ENCODE measurements at regions not wholly inside any gene's neighbourhood (a gene's known extent, or its start where the extent isn't known, plus 50 kb on each side); places are given as distances from the start of the nearest gene placed in this dataset.
A peak's percentile ranks its signal among the peaks of the same experiment; 100 is the strongest.

- no peak overlapping the region for H3K9ac ChIP-seq (ENCODE audit: insufficient read depth, low read length)
- H2AFZ ChIP-seq (ENCODE audit: low read length), result no peak overlapping the region
- no peak overlapping the region for H3K27ac ChIP-seq (ENCODE audit: insufficient read depth, low read length)
Measured at GRCh38 chr15:60128710-60129109, 124.6 kb downstream of the FOXB1 start.

DNA sequence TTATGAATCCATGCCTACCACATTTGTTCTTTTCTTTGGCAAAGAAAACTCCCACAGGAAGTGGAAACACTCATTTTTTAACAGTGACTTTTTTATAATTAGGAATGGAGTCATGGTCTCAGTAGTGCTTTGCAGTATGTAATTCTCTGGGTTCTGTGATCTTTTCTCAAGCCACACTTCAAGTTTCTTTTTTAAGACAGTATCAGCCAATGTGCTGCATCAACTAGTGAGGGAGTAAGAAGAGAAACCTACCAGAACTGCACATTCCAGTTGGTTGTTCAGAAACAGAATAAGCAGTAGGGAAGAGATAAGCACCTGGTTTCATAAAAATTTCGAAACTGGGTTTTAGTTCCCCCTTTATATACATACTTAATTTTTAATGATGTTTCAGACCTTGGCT, 126.3 kb downstream of the FOXB1 start:
- Histone ChIP-seq H3K4me1 (ENCODE audit: control insufficient read depth, extremely low read depth, insufficient read depth, low read length) (no peaks in the 10 kb centered on the region), H3K4me3 (replicated peaks in 1 of 4; ENCODE audit: control extremely low read depth in 1 of 4, insufficient read depth in 1 of 4, low read depth in 3 of 4, low read length in 4 of 4) (no peak overlapping the region), H3K36me3 (ENCODE audit: control insufficient read depth, insufficient read depth, low read length) (no peaks in the 10 kb centered on the region), H3K9ac (ENCODE audit: insufficient read depth, low read length) (no peak overlapping the region), H3K9me3 (ENCODE audit: control insufficient read depth, insufficient read depth, low read depth, low read length) (no peaks in the 10 kb centered on the region), H2AFZ (ENCODE audit: low read length) (no peak overlapping the region), H3K4me2 (ENCODE audit: extremely low read depth, insufficient read depth, low read length) (no peak overlapping the region), H3K27ac (ENCODE audit: insufficient read depth, low read length) (no peak overlapping the region), H3K79me2 (ENCODE audit: control insufficient read depth, insufficient read depth, low read length) (no peaks in the 10 kb centered on the region), H4K20me1 (ENCODE audit: control insufficient read depth, extremely low read depth, insufficient read depth, low read length) (no peaks in the 10 kb centered on the region), H3K27me3 (ENCODE audit: control insufficient read depth, insufficient read depth, low read length) (peaks cover 6% of the 10 kb centered on the region)
- no peak for TF ChIP-seq EZH2 (IDR thresholded peaks at IDR 0.05; ENCODE audit: low read length, missing control alignments)
- TF ChIP-seq, protein P1, sequence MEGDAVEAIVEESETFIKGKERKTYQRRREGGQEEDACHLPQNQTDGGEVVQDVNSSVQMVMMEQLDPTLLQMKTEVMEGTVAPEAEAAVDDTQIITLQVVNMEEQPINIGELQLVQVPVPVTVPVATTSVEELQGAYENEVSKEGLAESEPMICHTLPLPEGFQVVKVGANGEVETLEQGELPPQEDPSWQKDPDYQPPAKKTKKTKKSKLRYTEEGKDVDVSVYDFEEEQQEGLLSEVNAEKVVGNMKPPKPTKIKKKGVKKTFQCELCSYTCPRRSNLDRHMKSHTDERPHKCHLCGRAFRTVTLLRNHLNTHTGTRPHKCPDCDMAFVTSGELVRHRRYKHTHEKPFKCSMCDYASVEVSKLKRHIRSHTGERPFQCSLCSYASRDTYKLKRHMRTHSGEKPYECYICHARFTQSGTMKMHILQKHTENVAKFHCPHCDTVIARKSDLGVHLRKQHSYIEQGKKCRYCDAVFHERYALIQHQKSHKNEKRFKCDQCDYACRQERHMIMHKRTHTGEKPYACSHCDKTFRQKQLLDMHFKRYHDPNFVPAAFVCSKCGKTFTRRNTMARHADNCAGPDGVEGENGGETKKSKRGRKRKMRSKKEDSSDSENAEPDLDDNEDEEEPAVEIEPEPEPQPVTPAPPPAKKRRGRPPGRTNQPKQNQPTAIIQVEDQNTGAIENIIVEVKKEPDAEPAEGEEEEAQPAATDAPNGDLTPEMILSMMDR (conservative IDR thresholded peaks at IDR 0.05 in 1 of 2, IDR thresholded peaks at IDR 0.05 in 1 of 2; ENCODE audit: low read depth in 1 of 2, low read length in 2 of 2), result no peak
- DNase-seq (ENCODE audit: low read depth in 2 of 2), result peak in 1 of 2 donors; percentile 35

More at GRCh38 chr15:60128710-60129109, 124.6 kb downstream of the FOXB1 start:
- Histone ChIP-seq H3K4me1 (ENCODE audit: control insufficient read depth, extremely low read depth, insufficient read depth, low read length) (no peaks in the 10 kb centered on the region), H4K20me1 (ENCODE audit: control insufficient read depth, extremely low read depth, insufficient read depth, low read length) (no peaks in the 10 kb centered on the region), H3K9me3 (ENCODE audit: control insufficient read depth, insufficient read depth, low read depth, low read length) (no peaks in the 10 kb centered on the region), H3K36me3 (ENCODE audit: control insufficient read depth, insufficient read depth, low read length) (no peaks in the 10 kb centered on the region), H3K4me2 (ENCODE audit: extremely low read depth, insufficient read depth, low read length) (no peak overlapping the region), H3K4me3 (replicated peaks in 1 of 4; ENCODE audit: control extremely low read depth in 1 of 4, insufficient read depth in 1 of 4, low read depth in 3 of 4, low read length in 4 of 4) (no peak overlapping the region), H3K79me2 (ENCODE audit: control insufficient read depth, insufficient read depth, low read length) (no peaks in the 10 kb centered on the region), H3K27me3 (ENCODE audit: control insufficient read depth, insufficient read depth, low read length) (peaks cover 6% of the 10 kb centered on the region)
- DNase-seq (ENCODE audit: low read depth in 2 of 2), result no peak
- TF ChIP-seq EZH2 (IDR thresholded peaks at IDR 0.05; ENCODE audit: low read length, missing control alignments), result no peak
- TF ChIP-seq, protein P1 (conservative IDR thresholded peaks at IDR 0.05 in 1 of 2, IDR thresholded peaks at IDR 0.05 in 1 of 2; ENCODE audit: low read depth in 1 of 2, low read length in 2 of 2), result no peak

DNA sequence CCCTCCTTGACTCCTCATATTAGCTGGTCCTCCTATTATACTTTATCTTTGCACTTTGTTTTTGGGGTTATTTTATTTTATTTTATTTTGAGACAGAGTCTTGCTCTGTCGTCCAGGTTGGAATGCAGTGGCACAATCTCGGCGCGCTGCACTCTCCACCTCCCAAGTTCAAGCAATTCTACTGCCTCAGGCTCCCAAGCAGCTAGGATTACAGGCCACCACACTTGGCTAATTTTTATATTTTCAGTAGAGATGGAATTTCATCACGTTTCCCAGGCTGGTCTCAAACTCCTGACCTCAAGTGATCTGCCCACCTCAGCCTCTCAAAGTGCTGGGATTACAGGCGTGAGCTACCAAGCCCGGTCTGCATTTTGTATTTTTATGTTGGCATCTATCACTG, 126.7 kb downstream of the FOXB1 start:
- Histone ChIP-seq H3K4me3 (replicated peaks in 1 of 4; ENCODE audit: control extremely low read depth in 1 of 4, insufficient read depth in 1 of 4, low read depth in 3 of 4, low read length in 4 of 4) (no peak overlapping the region), H2AFZ (ENCODE audit: low read length) (no peak overlapping the region), H3K79me2 (ENCODE audit: control insufficient read depth, insufficient read depth, low read length) (no peaks in the 10 kb centered on the region), H3K4me1 (ENCODE audit: control insufficient read depth, extremely low read depth, insufficient read depth, low read length) (no peaks in the 10 kb centered on the region), H3K9me3 (ENCODE audit: control insufficient read depth, insufficient read depth, low read depth, low read length) (no peaks in the 10 kb centered on the region), H3K4me2 (ENCODE audit: extremely low read depth, insufficient read depth, low read length) (no peak overlapping the region), H3K27ac (ENCODE audit: insufficient read depth, low read length) (no peak overlapping the region), H3K36me3 (ENCODE audit: control insufficient read depth, insufficient read depth, low read length) (no peaks in the 10 kb centered on the region), H4K20me1 (ENCODE audit: control insufficient read depth, extremely low read depth, insufficient read depth, low read length) (no peaks in the 10 kb centered on the region), H3K27me3 (ENCODE audit: control insufficient read depth, insufficient read depth, low read length) (peaks cover 6% of the 10 kb centered on the region), H3K9ac (ENCODE audit: insufficient read depth, low read length) (no peak overlapping the region)
- TF ChIP-seq, protein P1 (conservative IDR thresholded peaks at IDR 0.05 in 1 of 2, IDR thresholded peaks at IDR 0.05 in 1 of 2; ENCODE audit: low read depth in 1 of 2, low read length in 2 of 2), result no peak
- TF ChIP-seq EZH2 (IDR thresholded peaks at IDR 0.05; ENCODE audit: low read length, missing control alignments), result no peak
- no peak for DNase-seq (ENCODE audit: low read depth in 2 of 2)

All from fibroblast of lung (primary cell).